T-cell (primary cell): ENCODE measurements at regions not wholly inside any gene's neighbourhood (a gene's known extent, or its start where the extent isn't known, plus 50 kb on each side); places are given as distances from the start of the nearest gene placed in this dataset.

Experiments
- ATAC-seq, 4 experiments: fragments of 200-7000 bp in 3 of 4; fragments of 150-1000 bp in 1 of 4; cut with Tn5 transposase; replicated peaks in 1 of 4; 1 replicate in 3 of 4; 2 replicates in 1 of 4; pipeline ENCODE4 v1.10.0; 2021; ENCODE audit warnings: moderate library complexity in 3 of 4, mild to moderate bottlenecking in 2 of 4, moderate number of reproducible peaks in 1 of 4
- CTCF ChIA-PET, 2 donors: fragments of 300-600 bp; sonication (Branson Sonifier 250); formaldehyde crosslinking; loops; one replicate each; lab custom pipeline; 2022; ENCODE audit warnings: antibody characterized with exemption in 2 of 2; lab: Charles Lee
- POLR2A ChIA-PET, 2 donors: fragments of 300-600 bp; sonication (Branson Sonifier 250); formaldehyde crosslinking; loops; one replicate each; lab custom pipeline; 2022; ENCODE audit warnings: antibody characterized with exemption in 2 of 2; lab: Charles Lee
- DNase-seq, 35 experiments: peaks; one replicate each; pipeline versions ENCODE4 v3.0.0 to v3.0.0-alpha.2; 2013 to 2023
- H3K27ac ChIP-seq: one replicate; pipeline ENCODE4 v1.5.1; 2013; ENCODE audit warnings: low read length
- H3K27me3 ChIP-seq, 2 experiments: replicated peaks in 1 of 2; 1 replicate in 1 of 2; 2 replicates in 1 of 2; pipeline versions ENCODE4 v1.6.1 to v1.7.0; 2013; ENCODE audit warnings: low read length in 1 of 2, mixed read lengths in 1 of 2; ENCODE audit not compliant: control insufficient read depth in 2 of 2, insufficient read depth in 2 of 2; ENCODE audit errors: extremely low read depth in 1 of 2
- H3K36me3 ChIP-seq, 2 donors: 1 replicate in 1 of 2; 2 replicates in 1 of 2; pipeline versions ENCODE4 v1.6.1 to v1.7.0; 2013; ENCODE audit warnings: low read length in 1 of 2; ENCODE audit not compliant: control insufficient read depth in 2 of 2, insufficient read depth in 1 of 2; ENCODE audit errors: extremely low read depth in 1 of 2
- H3K4me1 ChIP-seq, 2 experiments: 1 replicate in 1 of 2; 2 replicates in 1 of 2; pipeline versions ENCODE4 v1.6.1 to v1.7.0; 2013; ENCODE audit warnings: low read length in 2 of 2, mixed read lengths in 1 of 2; ENCODE audit not compliant: insufficient read depth in 2 of 2, control insufficient read depth in 1 of 2; ENCODE audit errors: extremely low read depth in 1 of 2
- H3K4me3 ChIP-seq, 2 donors: 1 replicate in 1 of 2; 2 replicates in 1 of 2; pipeline versions ENCODE4 v1.5.1 to v1.7.0; 2013; ENCODE audit warnings: mild to moderate bottlenecking in 2 of 2, low read length in 1 of 2, moderate library complexity in 1 of 2; ENCODE audit not compliant: control insufficient read depth in 1 of 2; ENCODE audit errors: extremely low read depth in 1 of 2
- H3K9me3 ChIP-seq: 2 replicates; pipeline ENCODE4 v1.7.0; 2013
- H3K27ac Mint-ChIP-seq, 2 donors: one replicate each; pipeline ENCODE4 v1.8.0; 2020 to 2021; ENCODE audit warnings: mild to moderate bottlenecking in 2 of 2, mixed read lengths in 2 of 2
- H3K27me3 Mint-ChIP-seq, 2 donors: one replicate each; pipeline ENCODE4 v1.8.0; 2021 to 2022; ENCODE audit warnings: mixed read lengths in 2 of 2
- H3K36me3 Mint-ChIP-seq: one replicate; pipeline ENCODE4 v1.8.0; 2021; ENCODE audit warnings: mixed read lengths
- H3K4me1 Mint-ChIP-seq, 3 donors: one replicate each; pipeline ENCODE4 v1.8.0; 2020 to 2022; ENCODE audit warnings: mixed read lengths in 3 of 3, mild to moderate bottlenecking in 1 of 3
- H3K4me3 Mint-ChIP-seq, 3 donors: one replicate each; pipeline ENCODE4 v1.8.0; 2020 to 2022; ENCODE audit warnings: mild to moderate bottlenecking in 3 of 3, mixed read lengths in 3 of 3, moderate library complexity in 3 of 3
- H3K9me3 Mint-ChIP-seq, 3 donors: one replicate each; pipeline ENCODE4 v1.8.0; 2020 to 2022; ENCODE audit warnings: mixed read lengths in 3 of 3
- WGBS: methylation state at CpG from one replicate; pipeline ENCODE4 v1.1.5; 2013; ENCODE audit warnings: missing lambda C conversion rate; ENCODE audit not compliant: insufficient coverage; 5-methylcytosine and 5-hydroxymethylcytosine counted together

DNA sequence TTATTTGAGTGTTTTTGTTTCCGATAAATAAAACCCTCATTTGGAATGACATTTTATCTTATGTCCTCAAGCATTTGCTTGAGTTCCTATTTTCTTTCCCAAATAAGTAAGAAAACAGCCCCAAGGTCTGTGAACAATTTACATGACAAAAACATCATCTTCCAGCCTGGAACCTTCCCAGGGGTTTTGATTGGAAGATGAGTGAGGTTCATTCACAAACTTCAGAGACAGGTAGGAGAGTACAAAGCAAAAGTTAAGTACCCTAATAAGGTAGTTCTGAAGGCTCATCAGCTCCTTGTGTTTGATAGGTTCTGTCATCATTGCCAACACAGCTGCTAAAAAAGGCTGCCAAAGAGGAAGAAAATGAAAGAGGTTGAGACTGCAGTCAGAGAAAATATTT, 772.8 kb downstream of the CDH8 start:
- POLR2A ChIA-PET = no interaction called here
- H3K4me3 ChIP-seq = no peak overlapping the region
- no peak overlapping the region for H3K27ac ChIP-seq
- no peaks in the 10 kb centered on the region for H3K36me3 ChIP-seq
- CTCF ChIA-PET = no interaction called here
- Mint-ChIP-seq H3K36me3 (no peaks in the 10 kb centered on the region), H3K4me3 (no peak overlapping the region), H3K27me3 (no peaks in the 10 kb centered on the region), H3K27ac (no peak overlapping the region), H3K9me3 (peaks cover 10 to 29% (median 26%) of the 10 kb centered on the region in 3 donors), H3K4me1 (no peaks in the 10 kb centered on the region)
- DNase-seq (no peak), ATAC-seq (no peak)
- H3K4me1 ChIP-seq = no peaks in the 10 kb centered on the region
- H3K27me3 ChIP-seq = no peaks in the 10 kb centered on the region
- H3K9me3 ChIP-seq = no peaks in the 10 kb centered on the region
- no CpG with 5 or more reads among the region's 1 CpG for WGBS

DNA sequence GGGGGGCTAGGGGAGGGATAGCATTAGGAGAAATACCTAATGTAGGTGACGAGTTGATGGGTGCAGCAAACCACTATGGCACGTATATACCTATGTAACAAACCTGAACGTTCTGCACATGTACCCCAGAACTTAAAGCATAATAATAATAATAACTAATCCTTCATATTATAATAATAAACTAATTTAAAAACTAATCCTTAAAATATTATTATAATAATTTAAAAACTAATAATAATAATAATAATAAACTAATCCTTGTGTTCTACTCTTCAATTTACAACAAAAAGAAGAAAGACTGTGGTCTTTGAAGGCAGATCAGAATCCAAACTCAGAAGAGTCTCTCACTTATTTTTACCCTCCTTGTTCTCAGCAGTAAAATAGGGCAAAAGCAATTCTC, 774.9 kb downstream of the CDH8 start:
- WGBS = no CpG with 5 or more reads among the region's 3 CpGs
- H3K36me3 ChIP-seq = no peaks in the 10 kb centered on the region
- ATAC-seq = no peak
- Mint-ChIP-seq H3K4me3 (no peak overlapping the region), H3K4me1 (no peaks in the 10 kb centered on the region), H3K36me3 (no peaks in the 10 kb centered on the region), H3K9me3 (peaks cover 8 to 31% (median 23%) of the 10 kb centered on the region in 3 donors), H3K27ac (no peak overlapping the region), H3K27me3 (no peaks in the 10 kb centered on the region)
- ChIA-PET POLR2A (no interaction called here), CTCF (no interaction called here)
- no peak overlapping the region for H3K4me3 ChIP-seq
- no peaks in the 10 kb centered on the region for H3K9me3 ChIP-seq
- DNase-seq = no peak
- H3K27ac ChIP-seq = no peak overlapping the region
- no peaks in the 10 kb centered on the region for H3K27me3 ChIP-seq
- no peaks in the 10 kb centered on the region for H3K4me1 ChIP-seq

DNA sequence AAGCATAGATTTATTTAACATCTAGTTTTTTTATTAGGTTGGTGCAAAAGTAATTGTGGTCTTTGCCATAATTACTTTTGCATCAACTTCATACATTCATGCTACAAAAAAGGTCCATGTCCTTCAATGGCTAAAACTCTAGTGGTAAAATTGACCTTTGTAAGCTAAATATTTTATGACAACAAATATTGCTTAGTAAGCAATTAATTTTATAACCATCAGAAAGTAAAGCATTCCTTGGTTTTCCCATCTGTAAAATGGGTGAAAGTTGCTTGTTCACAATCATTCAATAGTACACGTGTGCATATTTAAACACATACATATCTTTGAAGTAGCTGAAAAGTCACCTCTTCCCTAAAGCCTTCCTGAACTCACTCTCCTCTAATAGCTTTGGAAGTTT, 789.6 kb downstream of the CDH8 start:
- H3K36me3 ChIP-seq = no peaks in the 10 kb centered on the region
- no CpG with 5 or more reads among the region's 1 CpG for WGBS
- Mint-ChIP-seq H3K4me1 (no peaks in the 10 kb centered on the region), H3K27ac (no peak overlapping the region), H3K36me3 (no peaks in the 10 kb centered on the region), H3K4me3 (no peak overlapping the region), H3K9me3 (peaks cover 3 to 38% (median 35%) of the 10 kb centered on the region in 3 donors), H3K27me3 (no peaks in the 10 kb centered on the region)
- ChIA-PET CTCF (no interaction called here), POLR2A (no interaction called here)
- no peaks in the 10 kb centered on the region for H3K4me1 ChIP-seq
- no peak overlapping the region for H3K27ac ChIP-seq
- H3K4me3 ChIP-seq = no peak overlapping the region
- no peaks in the 10 kb centered on the region for H3K27me3 ChIP-seq
- DNase-seq (no peak), ATAC-seq (no peak)
- H3K9me3 ChIP-seq = no peaks in the 10 kb centered on the region

DNA sequence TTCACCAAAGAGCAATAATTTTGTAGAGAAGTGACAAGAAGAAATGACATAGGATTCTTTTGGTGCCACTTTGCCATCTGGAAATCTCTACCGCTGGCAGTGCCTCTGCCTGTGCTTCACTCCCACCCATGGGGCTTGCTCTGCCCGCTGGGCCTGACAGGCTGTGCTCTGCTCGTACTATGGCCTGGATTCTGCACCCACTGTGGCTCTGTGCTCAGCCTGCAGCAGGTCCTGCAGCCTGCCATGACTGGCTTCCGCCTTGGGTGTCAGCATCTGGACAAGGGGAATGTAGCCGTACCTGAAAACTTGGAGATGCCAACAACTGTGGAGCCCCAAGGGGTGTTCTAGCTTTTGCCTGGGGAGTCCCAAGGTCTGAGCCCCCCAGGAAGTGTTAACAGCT, 792.3 kb downstream of the CDH8 start:
- no peaks in the 10 kb centered on the region for H3K36me3 Mint-ChIP-seq
- Histone ChIP-seq H3K36me3 (no peaks in the 10 kb centered on the region), H3K4me3 (no peak overlapping the region), H3K9me3 (no peaks in the 10 kb centered on the region), H3K4me1 (no peaks in the 10 kb centered on the region), H3K27ac (no peak overlapping the region), H3K27me3 (no peaks in the 10 kb centered on the region)
- H3K27me3 Mint-ChIP-seq = no peaks in the 10 kb centered on the region
- no peak for ATAC-seq
- no peaks in the 10 kb centered on the region for H3K4me1 Mint-ChIP-seq
- CTCF ChIA-PET = no interaction called here
- H3K9me3 Mint-ChIP-seq = peaks cover 9 to 37% (median 32%) of the 10 kb centered on the region in 3 donors
- POLR2A ChIA-PET = no interaction called here
- no peak overlapping the region for H3K4me3 Mint-ChIP-seq
- 81% methylated on average over 5 of the region's 5 CpGs for WGBS
- no peak overlapping the region for H3K27ac Mint-ChIP-seq
- no peak for DNase-seq

DNA sequence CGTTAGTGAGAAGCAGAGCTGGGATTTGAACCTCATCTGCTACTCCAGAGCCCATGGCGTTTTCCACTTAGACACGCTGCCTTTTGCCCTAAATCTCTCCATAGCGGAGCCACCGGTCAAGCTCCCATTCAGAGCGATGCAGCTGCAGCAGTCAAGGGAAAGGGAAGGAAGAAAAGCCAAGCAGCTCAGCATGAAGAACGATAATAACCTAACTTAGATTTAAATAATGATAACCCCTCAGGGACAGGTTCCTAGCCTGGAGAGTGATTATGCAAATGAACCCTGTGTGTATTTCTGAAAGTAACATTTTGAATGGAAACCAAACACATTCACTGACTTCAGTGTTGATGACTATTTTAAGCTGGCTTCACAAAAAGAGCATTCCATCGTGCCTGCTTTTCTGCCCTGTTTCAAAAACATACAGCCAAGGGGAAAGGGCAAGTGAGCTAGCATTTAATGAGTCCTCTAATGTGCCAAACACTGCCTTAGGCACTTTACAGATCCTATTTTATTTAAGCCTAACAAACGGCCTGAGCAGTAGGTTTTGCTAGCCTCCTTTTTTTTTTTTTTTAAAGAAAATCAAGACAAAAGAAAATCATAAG, 798.3 kb downstream of the CDH8 start:
- H3K4me1 ChIP-seq = no peaks in the 10 kb centered on the region
- ChIA-PET POLR2A (no interaction called here), CTCF (no interaction called here)
- no peaks in the 10 kb centered on the region for H3K9me3 ChIP-seq
- WGBS = 29% methylated on average over 1 of the region's 9 CpGs
- no peak overlapping the region for H3K4me3 ChIP-seq
- H3K36me3 ChIP-seq = no peaks in the 10 kb centered on the region
- no peaks in the 10 kb centered on the region for H3K27me3 ChIP-seq
- H3K9me3 Mint-ChIP-seq = peaks cover 15 to 38% (median 17%) of the 10 kb centered on the region in 3 donors
- DNase-seq (no peak), ATAC-seq (no peak)
- H3K4me1 Mint-ChIP-seq = no peaks in the 10 kb centered on the region
- H3K27ac ChIP-seq = no peak overlapping the region
- no peak overlapping the region for H3K4me3 Mint-ChIP-seq
- H3K36me3 Mint-ChIP-seq = no peaks in the 10 kb centered on the region
- H3K27me3 Mint-ChIP-seq = no peaks in the 10 kb centered on the region
- no peak overlapping the region for H3K27ac Mint-ChIP-seq

DNA sequence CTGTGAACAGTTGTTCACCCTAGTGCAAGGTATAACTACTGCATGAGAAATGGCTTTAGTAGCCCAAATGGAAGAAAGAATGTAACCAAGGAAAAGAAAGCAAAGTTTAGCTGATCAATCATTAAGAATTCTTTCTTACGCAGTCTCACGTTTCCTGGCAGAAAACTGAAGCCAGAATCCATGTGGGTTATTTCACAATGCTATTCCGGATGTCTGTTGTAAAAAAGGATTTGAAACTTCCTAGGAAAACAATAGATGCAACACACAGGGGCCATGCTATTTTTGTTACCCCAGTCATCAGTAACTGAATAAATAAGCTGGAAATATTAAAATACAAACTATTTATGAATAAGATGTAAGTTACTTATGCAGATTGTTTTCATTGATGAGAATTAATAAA, 802.5 kb downstream of the CDH8 start:
- H3K4me3 ChIP-seq = no peak overlapping the region
- H3K27me3 ChIP-seq = no peaks in the 10 kb centered on the region
- Mint-ChIP-seq H3K9me3 (peaks cover 14 to 34% (median 19%) of the 10 kb centered on the region in 3 donors), H3K4me1 (no peaks in the 10 kb centered on the region), H3K36me3 (no peaks in the 10 kb centered on the region), H3K27me3 (no peaks in the 10 kb centered on the region), H3K4me3 (no peak overlapping the region), H3K27ac (no peak overlapping the region)
- CTCF ChIA-PET = no interaction called here
- no peak overlapping the region for H3K27ac ChIP-seq
- WGBS = no CpG with 5 or more reads among the region's 3 CpGs
- DNase-seq = no peak
- no peak for ATAC-seq
- no peaks in the 10 kb centered on the region for H3K4me1 ChIP-seq
- POLR2A ChIA-PET = no interaction called here
- no peaks in the 10 kb centered on the region for H3K9me3 ChIP-seq
- H3K36me3 ChIP-seq = no peaks in the 10 kb centered on the region

DNA sequence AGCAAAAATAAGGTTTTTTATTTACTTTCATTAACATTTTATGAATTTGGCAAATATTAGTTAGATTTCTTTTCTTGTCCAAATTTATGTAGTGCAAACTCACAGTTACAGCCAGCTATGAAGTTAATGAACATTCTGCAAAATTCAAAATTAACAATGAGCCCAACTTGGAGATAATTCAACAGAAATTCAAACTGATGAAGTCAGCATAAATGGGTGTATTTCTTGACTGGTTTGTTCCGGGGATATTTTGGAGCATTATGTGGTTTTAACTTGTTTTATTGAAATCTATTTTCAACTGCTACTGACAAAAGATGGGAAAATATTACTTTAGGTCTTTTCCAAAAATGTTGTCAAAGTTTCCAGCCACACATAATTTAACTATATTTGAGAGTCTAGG, 807.9 kb downstream of the CDH8 start:
- Histone ChIP-seq H3K27me3 (no peaks in the 10 kb centered on the region), H3K9me3 (no peaks in the 10 kb centered on the region), H3K36me3 (no peaks in the 10 kb centered on the region), H3K4me1 (no peaks in the 10 kb centered on the region), H3K27ac (no peak overlapping the region), H3K4me3 (no peak overlapping the region)
- H3K27ac Mint-ChIP-seq = no peak overlapping the region
- no peaks in the 10 kb centered on the region for H3K4me1 Mint-ChIP-seq
- no peak for ATAC-seq
- H3K27me3 Mint-ChIP-seq = no peaks in the 10 kb centered on the region
- DNase-seq = no peak
- ChIA-PET POLR2A (no interaction called here), CTCF (no interaction called here)
- no peaks in the 10 kb centered on the region for H3K36me3 Mint-ChIP-seq
- H3K9me3 Mint-ChIP-seq = peaks cover 6 to 26% (median 21%) of the 10 kb centered on the region in 3 donors
- no peak overlapping the region for H3K4me3 Mint-ChIP-seq
- WGBS = no CpG with 5 or more reads among the region's 1 CpG
